GM23248 (cell line): ENCODE measurements at regions not wholly inside any gene's neighbourhood (a gene's known extent, or its start where the extent isn't known, plus 50 kb on each side); places are given as distances from the start of the nearest gene placed in this dataset.

Source experiments
- EZH2 ChIP-seq: fragments of 200-600 bp; sonication (generic); IDR thresholded peaks from 2 replicates; pipeline ENCODE4 v1.6.1; 2018; ENCODE audit warnings: antibody characterized with exemption, mild to moderate bottlenecking; ENCODE audit not compliant: insufficient read depth, poor library complexity, severe bottlenecking
- EZH2phosphoT487 ChIP-seq: fragments of 200-600 bp; sonication (generic); IDR thresholded peaks from 2 replicates; pipeline ENCODE4 v1.6.1; 2018; ENCODE audit warnings: antibody characterized with exemption, moderate library complexity, mild to moderate bottlenecking, low read depth; ENCODE audit not compliant: insufficient read depth

DNA sequence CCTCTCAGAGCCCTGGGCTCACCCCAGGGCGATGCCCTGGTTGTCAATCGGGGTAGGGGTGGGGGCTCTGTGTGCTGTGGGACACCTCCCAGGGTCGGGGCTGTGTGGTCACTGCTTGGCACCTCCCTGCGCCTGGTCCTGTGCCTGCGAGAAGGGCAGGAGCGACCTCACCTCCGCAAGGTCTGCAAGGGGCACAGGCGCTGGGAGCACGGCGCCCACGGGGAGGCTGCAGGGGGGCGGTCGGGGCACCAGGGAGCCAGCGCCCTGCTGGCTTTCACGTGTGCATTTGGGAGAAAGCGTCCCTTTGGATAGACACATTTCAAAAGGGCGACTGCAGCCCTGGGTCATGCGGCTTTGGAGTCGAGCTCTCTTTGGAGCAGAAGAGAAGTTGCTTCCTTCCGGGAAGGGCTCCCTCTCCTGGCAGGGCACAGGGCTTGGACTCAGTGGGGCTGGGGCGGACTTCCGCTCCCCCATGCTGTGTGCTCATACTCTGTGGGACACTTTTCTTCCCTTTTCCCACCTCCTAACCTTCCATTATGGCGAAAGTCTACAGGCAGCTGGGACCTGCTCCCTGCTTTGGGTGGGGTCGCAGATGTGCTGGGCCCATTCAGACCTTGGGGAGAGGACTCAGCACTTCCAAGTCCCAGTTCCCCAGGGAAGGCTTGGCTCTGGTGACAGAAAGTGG lies 52.9 kb upstream of the SLC28A3 start:
- no peak for TF ChIP-seq EZH2
- no peak for TF ChIP-seq EZH2phosphoT487
